SK-N-SH treated with all-trans-retinoic acid at 6 μM for 48 hours (cell line): ENCODE measurements at regions not wholly inside any gene's neighbourhood (a gene's known extent, or its start where the extent isn't known, plus 50 kb on each side); places are given as distances from the start of the nearest gene placed in this dataset.

Experiments
- BACH2 ChIP-seq: fragments of 250-450 bp; sonication (Bioruptor Pico); IDR thresholded peaks from 2 replicates; pipeline ENCODE4 v1.9.0; 2021; ENCODE audit warnings: mild to moderate bottlenecking, borderline replicate concordance
- CREB5 ChIP-seq: fragments of 250-450 bp; sonication (Bioruptor Pico); IDR thresholded peaks from 2 replicates; pipeline ENCODE4 v1.5.1; 2020; ENCODE audit warnings: low read depth, mild to moderate bottlenecking, moderate library complexity
- RARB ChIP-seq: fragments of 250-450 bp; sonication (Bioruptor Pico); IDR thresholded peaks from 2 replicates; pipeline ENCODE4 v1.8.0; 2021; ENCODE audit warnings: mild to moderate bottlenecking, moderate library complexity
- SNAI2 ChIP-seq: fragments of 250-450 bp; sonication (Bioruptor Pico); IDR thresholded peaks from 2 replicates; pipeline ENCODE4 v1.5.0; 2020; ENCODE audit warnings: mild to moderate bottlenecking, moderate library complexity
- TF ChIP-seq, protein P1 (sequence below): fragments of 250-450 bp; sonication (Bioruptor Pico); IDR thresholded peaks from 2 replicates; pipeline ENCODE4 v1.8.0; 2020; ENCODE audit warnings: mild to moderate bottlenecking, moderate library complexity, borderline replicate concordance

DNA sequence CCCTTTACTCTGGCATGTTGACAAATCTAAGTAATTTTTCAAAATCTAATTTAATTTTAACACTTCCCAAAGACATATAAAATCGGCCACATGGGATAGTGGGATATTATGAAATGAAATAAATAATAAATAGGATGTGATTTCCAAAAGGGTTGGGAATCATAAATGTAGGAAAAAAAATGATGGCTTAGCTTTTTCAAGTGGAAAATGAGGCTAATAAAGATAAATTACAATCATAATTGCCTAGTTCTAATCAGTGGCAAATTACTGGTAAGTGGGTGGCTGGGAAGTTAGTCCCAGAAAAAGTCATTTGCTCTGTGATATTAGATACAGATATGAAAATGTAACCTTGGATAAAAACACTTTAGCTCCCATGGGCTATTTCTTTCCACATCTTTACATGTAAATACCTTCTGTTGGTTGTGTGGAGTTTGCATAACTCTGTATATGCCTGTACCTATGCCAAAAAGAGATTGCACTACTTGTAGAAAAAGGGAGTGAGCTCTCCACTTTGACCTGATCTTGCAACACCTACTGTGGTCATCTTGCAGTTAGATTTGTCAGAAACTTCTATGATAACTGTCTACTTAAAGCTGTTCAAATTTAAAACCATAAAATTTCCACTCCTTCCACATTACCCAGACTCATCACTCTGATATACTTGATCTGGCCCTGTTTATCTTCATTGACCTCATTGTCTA lies 284.6 kb upstream of the KAZN start:
- TF ChIP-seq RARB (CRISPR knock-in tag): no peak
- no peak for TF ChIP-seq BACH2
- no peak for TF ChIP-seq CREB5 (CRISPR knock-in tag)
- TF ChIP-seq, protein P1, sequence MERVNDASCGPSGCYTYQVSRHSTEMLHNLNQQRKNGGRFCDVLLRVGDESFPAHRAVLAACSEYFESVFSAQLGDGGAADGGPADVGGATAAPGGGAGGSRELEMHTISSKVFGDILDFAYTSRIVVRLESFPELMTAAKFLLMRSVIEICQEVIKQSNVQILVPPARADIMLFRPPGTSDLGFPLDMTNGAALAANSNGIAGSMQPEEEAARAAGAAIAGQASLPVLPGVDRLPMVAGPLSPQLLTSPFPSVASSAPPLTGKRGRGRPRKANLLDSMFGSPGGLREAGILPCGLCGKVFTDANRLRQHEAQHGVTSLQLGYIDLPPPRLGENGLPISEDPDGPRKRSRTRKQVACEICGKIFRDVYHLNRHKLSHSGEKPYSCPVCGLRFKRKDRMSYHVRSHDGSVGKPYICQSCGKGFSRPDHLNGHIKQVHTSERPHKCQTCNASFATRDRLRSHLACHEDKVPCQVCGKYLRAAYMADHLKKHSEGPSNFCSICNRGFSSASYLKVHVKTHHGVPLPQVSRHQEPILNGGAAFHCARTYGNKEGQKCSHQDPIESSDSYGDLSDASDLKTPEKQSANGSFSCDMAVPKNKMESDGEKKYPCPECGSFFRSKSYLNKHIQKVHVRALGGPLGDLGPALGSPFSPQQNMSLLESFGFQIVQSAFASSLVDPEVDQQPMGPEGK: no peak
- no peak for TF ChIP-seq SNAI2 (CRISPR knock-in tag)
